NB4 (cell line): ENCODE measurements at regions not wholly inside any gene's neighbourhood (a gene's known extent, or its start where the extent isn't known, plus 50 kb on each side); places are given as distances from the start of the nearest gene placed in this dataset.

ENCODE experiments used
- MYC ChIP-seq: IDR thresholded peaks from 2 replicates; pipeline ENCODE4 v1.6.1; 2011; ENCODE audit warnings: low read depth, low read length
- POLR2A ChIP-seq: IDR thresholded peaks from 2 replicates; pipeline ENCODE4 v1.6.1; 2011; ENCODE audit warnings: mild to moderate bottlenecking; ENCODE audit not compliant: insufficient read length; ENCODE audit errors: extremely low read depth
- TF ChIP-seq, protein P1 (sequence below): IDR thresholded peaks from one replicate; pipeline ENCODE4 v1.5.1; 2012; ENCODE audit warnings: low read depth, low read length
- TF ChIP-seq, protein P2 (sequence below): IDR thresholded peaks from 2 replicates; pipeline ENCODE4 v1.6.1; 2011; ENCODE audit warnings: low read depth, low read length

DNA sequence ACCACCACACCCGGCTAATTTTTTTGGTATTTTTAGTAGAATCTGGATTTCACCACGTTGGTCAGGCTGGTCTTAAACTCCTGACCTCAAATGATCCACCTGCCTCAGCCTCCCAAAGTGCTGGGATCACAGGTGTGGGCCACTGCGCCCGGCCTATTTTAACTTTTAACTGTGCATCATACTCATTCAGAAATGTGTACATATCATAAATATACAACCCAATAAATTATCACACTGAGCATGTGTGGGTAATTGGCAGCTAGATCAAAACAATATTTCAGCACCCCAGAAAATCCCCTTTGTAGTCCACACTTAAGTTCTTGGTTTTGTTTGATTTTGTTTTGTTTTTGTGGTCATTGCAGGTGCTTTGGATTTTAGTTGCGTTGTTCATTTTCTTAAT lies 228.9 kb upstream of the ZNF217 start:
- TF ChIP-seq, protein P1, sequence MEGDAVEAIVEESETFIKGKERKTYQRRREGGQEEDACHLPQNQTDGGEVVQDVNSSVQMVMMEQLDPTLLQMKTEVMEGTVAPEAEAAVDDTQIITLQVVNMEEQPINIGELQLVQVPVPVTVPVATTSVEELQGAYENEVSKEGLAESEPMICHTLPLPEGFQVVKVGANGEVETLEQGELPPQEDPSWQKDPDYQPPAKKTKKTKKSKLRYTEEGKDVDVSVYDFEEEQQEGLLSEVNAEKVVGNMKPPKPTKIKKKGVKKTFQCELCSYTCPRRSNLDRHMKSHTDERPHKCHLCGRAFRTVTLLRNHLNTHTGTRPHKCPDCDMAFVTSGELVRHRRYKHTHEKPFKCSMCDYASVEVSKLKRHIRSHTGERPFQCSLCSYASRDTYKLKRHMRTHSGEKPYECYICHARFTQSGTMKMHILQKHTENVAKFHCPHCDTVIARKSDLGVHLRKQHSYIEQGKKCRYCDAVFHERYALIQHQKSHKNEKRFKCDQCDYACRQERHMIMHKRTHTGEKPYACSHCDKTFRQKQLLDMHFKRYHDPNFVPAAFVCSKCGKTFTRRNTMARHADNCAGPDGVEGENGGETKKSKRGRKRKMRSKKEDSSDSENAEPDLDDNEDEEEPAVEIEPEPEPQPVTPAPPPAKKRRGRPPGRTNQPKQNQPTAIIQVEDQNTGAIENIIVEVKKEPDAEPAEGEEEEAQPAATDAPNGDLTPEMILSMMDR, result no peak
- TF ChIP-seq MYC (no peak), POLR2A (no peak)
- TF ChIP-seq, protein P2, sequence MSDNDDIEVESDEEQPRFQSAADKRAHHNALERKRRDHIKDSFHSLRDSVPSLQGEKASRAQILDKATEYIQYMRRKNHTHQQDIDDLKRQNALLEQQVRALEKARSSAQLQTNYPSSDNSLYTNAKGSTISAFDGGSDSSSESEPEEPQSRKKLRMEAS, result no peak
